Fibroblast of lung (primary cell): ENCODE measurements at regions not wholly inside any gene's neighbourhood (a gene's known extent, or its start where the extent isn't known, plus 50 kb on each side); places are given as distances from the start of the nearest gene placed in this dataset.

Experiments
- DNase-seq, 2 donors: peaks; one replicate each; pipeline versions ENCODE4 v3.0.0 to v3.0.0-alpha.2; 2010; ENCODE audit warnings: low read depth in 2 of 2
- H2AFZ ChIP-seq: 2 replicates; pipeline ENCODE4 v1.5.1; 2012; ENCODE audit warnings: low read length, control low read depth, inconsistent platforms
- H3K27ac ChIP-seq: 2 replicates; pipeline ENCODE4 v1.5.1; 2011; ENCODE audit warnings: low read length, control low read depth; ENCODE audit not compliant: insufficient read depth
- H3K27me3 ChIP-seq: 2 replicates; pipeline ENCODE4 v1.5.1; 2011; ENCODE audit warnings: mild to moderate bottlenecking, low read length; ENCODE audit not compliant: control insufficient read depth, insufficient read depth
- H3K36me3 ChIP-seq: 2 replicates; pipeline ENCODE4 v1.5.1; 2011; ENCODE audit warnings: low read length; ENCODE audit not compliant: control insufficient read depth, insufficient read depth
- H3K4me1 ChIP-seq: 2 replicates; pipeline ENCODE4 v1.5.1; 2011; ENCODE audit warnings: low read length; ENCODE audit not compliant: control insufficient read depth, insufficient read depth; ENCODE audit errors: extremely low read depth
- H3K4me2 ChIP-seq: 2 replicates; pipeline ENCODE4 v1.5.1; 2011; ENCODE audit warnings: low read length, control low read depth; ENCODE audit not compliant: insufficient read depth; ENCODE audit errors: extremely low read depth
- H3K4me3 ChIP-seq, 4 experiments: fragments of 200-600 bp in 1 of 4; sonication (generic) in 1 of 4; replicated peaks in 1 of 4; 2 replicates each; pipeline ENCODE4 v1.5.1; 2011 to 2016; ENCODE audit warnings: low read length in 4 of 4, low read depth in 3 of 4, mild to moderate bottlenecking in 3 of 4, control low read depth in 2 of 4, inconsistent platforms in 1 of 4, mixed read lengths in 1 of 4; ENCODE audit not compliant: insufficient read depth in 1 of 4; ENCODE audit errors: control extremely low read depth in 1 of 4
- H3K79me2 ChIP-seq: 2 replicates; pipeline ENCODE4 v1.5.1; 2012; ENCODE audit warnings: mild to moderate bottlenecking, low read length, inconsistent platforms; ENCODE audit not compliant: control insufficient read depth, insufficient read depth
- H3K9ac ChIP-seq: 2 replicates; pipeline ENCODE4 v1.5.1; 2011; ENCODE audit warnings: mild to moderate bottlenecking, low read length, control low read depth; ENCODE audit not compliant: insufficient read depth
- H3K9me3 ChIP-seq: 2 replicates; pipeline ENCODE4 v1.5.1; 2012; ENCODE audit warnings: low read depth, low read length; ENCODE audit not compliant: control insufficient read depth, insufficient read depth
- H4K20me1 ChIP-seq: 2 replicates; pipeline ENCODE4 v1.5.1; 2011; ENCODE audit warnings: low read length; ENCODE audit not compliant: control insufficient read depth, insufficient read depth; ENCODE audit errors: extremely low read depth
- CTCF ChIP-seq, 2 donors: IDR thresholded peaks in 1 of 2; conservative IDR thresholded peaks in 1 of 2; 1 replicate in 1 of 2; 2 replicates in 1 of 2; pipeline ENCODE4 v1.5.1; 2011 to 2012; ENCODE audit warnings: low read length in 2 of 2, control low read depth in 1 of 2, inconsistent platforms in 1 of 2, low read depth in 1 of 2, mild to moderate bottlenecking in 1 of 2
- EZH2 ChIP-seq: IDR thresholded peaks from 2 replicates; pipeline ENCODE4 v1.5.1; 2012; ENCODE audit warnings: low read length, control low read depth, mild to moderate bottlenecking; ENCODE audit errors: missing control alignments

DNA sequence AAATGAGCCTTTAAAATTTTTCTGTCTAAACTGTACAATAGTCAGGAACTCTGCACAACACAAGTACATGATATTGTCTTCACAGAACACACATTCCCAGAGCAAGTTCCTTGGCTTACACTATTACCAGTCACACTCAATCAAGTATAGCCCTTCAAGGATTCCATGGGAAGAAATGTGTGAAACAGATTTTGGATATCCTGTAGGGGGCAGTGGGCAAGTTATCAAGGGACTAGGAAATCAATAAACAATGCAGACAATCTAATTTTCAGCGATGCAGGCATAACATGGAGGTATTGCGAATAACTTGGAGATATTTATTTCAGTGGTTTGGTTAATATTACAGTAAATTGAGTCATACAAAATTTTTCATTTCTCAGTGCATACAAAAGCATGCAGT is 1171.5 kb upstream of the NUDT12 start:
- no peaks in the 10 kb centered on the region for H3K36me3 ChIP-seq
- TF ChIP-seq EZH2 (no peak), CTCF (conservative IDR thresholded peaks at IDR 0.05 in 1 of 2, IDR thresholded peaks at IDR 0.05 in 1 of 2; ENCODE audit: low read depth in 1 of 2, low read length in 2 of 2) (no peak)
- H3K27ac ChIP-seq: no peak overlapping the region
- H3K4me3 ChIP-seq: no peak overlapping the region
- DNase-seq: no peak
- H3K9me3 ChIP-seq: no peaks in the 10 kb centered on the region
- H3K27me3 ChIP-seq: no peaks in the 10 kb centered on the region
- no peak overlapping the region for H3K4me2 ChIP-seq
- no peak overlapping the region for H3K9ac ChIP-seq
- H4K20me1 ChIP-seq: no peaks in the 10 kb centered on the region
- no peaks in the 10 kb centered on the region for H3K4me1 ChIP-seq
- H3K79me2 ChIP-seq: no peaks in the 10 kb centered on the region
- H2AFZ ChIP-seq: no peak overlapping the region

- Histone ChIP-seq H2AFZ (no peak overlapping the region), H3K4me3 (no peak overlapping the region), H4K20me1 (no peaks in the 10 kb centered on the region), H3K4me2 (no peak overlapping the region), H3K27ac (no peak overlapping the region), H3K9me3 (no peaks in the 10 kb centered on the region), H3K36me3 (no peaks in the 10 kb centered on the region), H3K79me2 (no peaks in the 10 kb centered on the region), H3K27me3 (no peaks in the 10 kb centered on the region), H3K9ac (no peak overlapping the region), H3K4me1 (no peaks in the 10 kb centered on the region)
- TF ChIP-seq EZH2: no peak
- peak in 1 of 2 donors; percentile 47 for DNase-seq
Observed at GRCh38 chr5:104733063-104733669, 1170.6 kb upstream of the NUDT12 start.

- no peak for DNase-seq
- H3K36me3 ChIP-seq: no peaks in the 10 kb centered on the region
- H3K4me2 ChIP-seq: no peak overlapping the region
- no peaks in the 10 kb centered on the region for H3K79me2 ChIP-seq
- no peak for TF ChIP-seq CTCF (conservative IDR thresholded peaks at IDR 0.05 in 1 of 2, IDR thresholded peaks at IDR 0.05 in 1 of 2; ENCODE audit: low read depth in 1 of 2, low read length in 2 of 2)
- no peak for TF ChIP-seq EZH2
- no peaks in the 10 kb centered on the region for H4K20me1 ChIP-seq
- no peaks in the 10 kb centered on the region for H3K9me3 ChIP-seq
- H3K4me1 ChIP-seq: no peaks in the 10 kb centered on the region
- H3K27me3 ChIP-seq: no peaks in the 10 kb centered on the region
- no peak overlapping the region for H2AFZ ChIP-seq
- H3K27ac ChIP-seq: no peak overlapping the region
- no peak overlapping the region for H3K9ac ChIP-seq
- H3K4me3 ChIP-seq: no peak overlapping the region
Observed at GRCh38 chr5:104731331-104731730, 1168.7 kb upstream of the NUDT12 start.
